HepG2 (cell line): ENCODE measurements at regions not wholly inside any gene's neighbourhood (a gene's known extent, or its start where the extent isn't known, plus 50 kb on each side); places are given as distances from the start of the nearest gene placed in this dataset.

Experiments used
- small RNA-seq, 3 experiments: library from RNA; depleted of rRNA; stranded (forward); fragments of <200 nt; gene quantifications; one replicate each; pipeline ENCODE3, GENCODE V24; 2012; ENCODE audit warnings: low read depth in 2 of 3, low replicate concordance in 1 of 3; ENCODE audit not compliant: insufficient read length in 3 of 3, insufficient read depth in 2 of 3

Small RNAs in the stretch of these regions (small RNA-seq; reads per million reads assigned to genes)
- gene AC007387.1: 0 reads per million in 3 experiments
